ENCODE measurements at regions not wholly inside any gene's neighbourhood (a gene's known extent, or its start where the extent isn't known, plus 50 kb on each side); places are given as distances from the start of the nearest gene placed in this dataset.

DNA sequence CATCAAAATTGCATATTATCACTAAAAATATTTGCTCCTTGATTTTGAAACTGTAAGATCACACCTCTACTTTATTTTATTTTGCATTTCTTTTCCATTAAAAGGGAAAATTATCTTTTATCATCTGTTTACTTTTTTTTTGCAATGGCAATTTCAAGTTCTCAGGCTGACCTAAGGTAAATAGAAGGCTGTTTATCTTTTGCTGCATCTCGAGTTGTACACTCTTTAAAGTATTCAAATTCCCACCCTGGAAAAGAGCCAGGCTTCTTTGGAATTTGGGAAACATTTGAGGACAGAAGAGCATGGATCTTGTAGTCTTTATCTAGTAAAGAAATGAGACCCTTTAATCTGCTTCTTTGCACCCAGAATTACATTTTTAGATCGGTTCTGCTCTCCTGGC, 645.7 kb downstream of the SLC4A3 start:
- TF ChIP-seq POLR2A (IDR thresholded peaks at IDR 0.05; ENCODE audit: low read depth, low read length) (no peak), POLR2AphosphoS5 (IDR thresholded peaks at IDR 0.05; ENCODE audit: low read depth, low read length) (no peak), SPI1 (IDR thresholded peaks at IDR 0.05; ENCODE audit: low read depth, low read length) (no peak), TAF1 (IDR thresholded peaks at IDR 0.05; ENCODE audit: low read depth, low read length) (no peak)
